Astrocyte of the cerebellum (primary cell): ENCODE measurements at regions not wholly inside any gene's neighbourhood (a gene's known extent, or its start where the extent isn't known, plus 50 kb on each side); places are given as distances from the start of the nearest gene placed in this dataset.

Experiments
- DNase-seq: peaks from one replicate; pipeline ENCODE4 v3.0.0-alpha.2; 2011; ENCODE audit warnings: low read depth
- H3K4me3 ChIP-seq: 2 replicates; pipeline ENCODE4 v1.5.1; 2011; ENCODE audit warnings: mild to moderate bottlenecking, low read depth, low read length, moderate library complexity
- CTCF ChIP-seq: IDR thresholded peaks from 2 replicates; pipeline ENCODE4 v1.5.1; 2012; ENCODE audit warnings: low read length, low read depth, moderate library complexity, mild to moderate bottlenecking; ENCODE audit errors: missing control alignments
- in situ Hi-C: cut with HindIII; loops from 2 replicates; pipeline ENCODE4 v1.10.0; 2017; ENCODE audit warnings: low sequenced_read_pairs

- in situ Hi-C loops: no loop called here
- no peak for TF ChIP-seq CTCF
- H3K4me3 ChIP-seq: no peak overlapping the region
- no peak for DNase-seq
Observed at GRCh38 chr1:88523854-88524528, 160.1 kb upstream of the PKN2 start.

DNA sequence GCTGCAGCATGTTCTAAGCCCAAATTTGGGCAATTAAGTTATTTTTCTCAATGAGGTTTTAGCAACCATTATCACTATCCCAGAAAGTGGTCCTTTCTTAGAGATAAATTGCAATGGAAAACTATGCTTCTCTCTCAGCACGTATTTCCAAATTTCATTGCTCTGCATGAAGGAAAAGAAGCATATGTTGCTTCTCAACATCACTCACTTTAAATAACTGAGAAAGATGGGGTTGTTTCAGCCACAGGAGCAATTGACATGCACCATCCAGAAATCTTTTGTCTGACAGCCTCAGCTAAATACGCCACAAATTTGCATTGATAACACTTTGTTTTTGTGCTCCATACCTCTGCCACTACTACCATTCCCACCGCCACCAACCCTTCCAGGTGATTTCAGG, 157.6 kb upstream of the PKN2 start:
- TF ChIP-seq CTCF: no peak
- in situ Hi-C loops: no loop called here
- H3K4me3 ChIP-seq: no peak overlapping the region
- no peak for DNase-seq

- no peak overlapping the region for H3K4me3 ChIP-seq
- TF ChIP-seq CTCF: no peak
- no peak for DNase-seq
- in situ Hi-C loops: no loop called here
Observed at GRCh38 chr1:88528792-88529191, 155.3 kb upstream of the PKN2 start.

DNA sequence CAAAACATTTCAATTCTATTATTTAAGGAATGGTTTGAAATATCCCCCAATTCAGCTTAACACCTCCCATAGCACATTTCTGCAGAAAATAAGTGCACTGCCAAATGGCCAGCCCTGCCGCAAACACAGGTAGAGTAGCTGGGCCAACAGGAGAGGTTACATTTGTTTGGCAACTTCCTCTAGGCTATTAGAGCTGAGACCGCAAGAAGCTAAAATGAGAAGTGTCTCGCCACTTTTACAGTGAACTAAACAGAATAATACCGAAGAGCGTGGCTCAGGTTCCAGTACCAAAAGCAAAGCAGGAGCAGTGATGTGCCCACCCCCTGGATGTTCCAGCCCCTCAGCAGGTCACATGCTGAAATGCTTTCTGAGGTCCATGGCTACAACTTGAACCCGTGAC, 154.5 kb upstream of the PKN2 start:
- in situ Hi-C loops: no loop called here
- H3K4me3 ChIP-seq: no peak overlapping the region
- TF ChIP-seq CTCF: no peak
- no peak for DNase-seq

- TF ChIP-seq CTCF: no peak
- no peak overlapping the region for H3K4me3 ChIP-seq
- in situ Hi-C loops: no loop called here
- no peak for DNase-seq
Observed at GRCh38 chr1:88530246-88530645, 153.8 kb upstream of the PKN2 start.

DNA sequence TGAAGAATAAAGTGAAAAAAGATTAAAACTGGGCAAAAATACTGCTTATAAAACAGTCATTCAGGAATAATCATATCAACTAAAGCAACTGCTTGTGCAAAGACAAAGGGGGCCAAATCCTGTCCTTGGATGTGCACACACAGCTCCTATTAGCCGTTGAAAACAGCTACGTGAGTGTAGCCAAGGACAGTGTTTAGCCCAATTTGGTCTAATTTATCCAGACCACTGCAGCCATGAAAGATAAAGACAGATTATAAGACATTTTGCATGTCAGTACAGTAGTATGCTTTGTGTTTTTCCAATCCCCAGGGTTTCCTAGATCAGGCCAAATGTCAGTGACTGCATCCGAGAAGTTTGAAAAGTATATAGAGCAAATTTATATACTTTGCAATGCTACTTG, 146.3 kb upstream of the PKN2 start:
- TF ChIP-seq CTCF: no peak
- DNase-seq: no peak
- no peak overlapping the region for H3K4me3 ChIP-seq
- in situ Hi-C loops: no loop called here
